ENCODE measurements at regions not wholly inside any gene's neighbourhood (a gene's known extent, or its start where the extent isn't known, plus 50 kb on each side); places are given as distances from the start of the nearest gene placed in this dataset.

DNA sequence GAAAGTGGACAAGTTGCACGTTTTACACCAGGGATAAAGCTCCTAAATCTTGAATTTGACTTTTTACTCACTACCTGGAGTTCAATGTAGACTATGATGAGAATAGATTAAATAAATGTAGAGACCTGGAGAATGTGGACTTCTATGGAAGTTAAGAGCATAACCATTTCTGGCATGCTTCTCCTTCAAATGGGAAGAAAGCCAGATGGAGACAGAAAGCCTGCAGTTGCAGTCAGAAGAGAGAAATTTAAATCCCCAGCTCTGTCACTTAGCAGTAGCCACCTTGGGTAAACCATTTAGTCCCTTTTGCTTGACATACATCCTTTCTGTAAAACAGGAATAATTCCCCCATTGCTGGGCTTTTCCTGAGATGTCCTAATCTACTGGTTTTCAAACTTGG lies 355.3 kb upstream of the AUTS2 start:
- Histone ChIP-seq H2AK5ac (ENCODE audit: low read depth, low read length) (no peak overlapping the region), H3K23ac (ENCODE audit: insufficient read length) (no peak overlapping the region), H3K4me1 (replicated peaks in 1 of 4; ENCODE audit: control insufficient read depth in 3 of 4, insufficient read depth in 4 of 4, low read length in 3 of 4) (no peaks in the 10 kb centered on the region), H3K27me3 (replicated peaks in 1 of 4; ENCODE audit: control insufficient read depth in 3 of 4, extremely low read depth in 1 of 4, insufficient read depth in 3 of 4, low read length in 3 of 4) (peaks cover 6 to 24% (median 18%) of the 10 kb centered on the region in 4 experiments), H3K4me2 (ENCODE audit: insufficient read depth in 1 of 2, low read depth in 2 of 2, low read length in 2 of 2) (no peak overlapping the region), H3K4ac (replicated peaks; ENCODE audit: insufficient read length, low read depth, low read length) (no peak overlapping the region), H3K79me2 (ENCODE audit: control insufficient read depth in 1 of 2, insufficient read depth in 2 of 2, low read length in 2 of 2) (no peaks in the 10 kb centered on the region), H2BK5ac (ENCODE audit: low read depth, low read length) (no peak overlapping the region), H4K5ac (ENCODE audit: insufficient read length, low read depth, low read length) (no peak overlapping the region), H3K9ac (replicated peaks in 1 of 4; ENCODE audit: extremely low read depth in 1 of 4, low read depth in 3 of 4, low read length in 3 of 4) (no peak overlapping the region), H2BK20ac (ENCODE audit: low read length) (no peak overlapping the region), H3K79me1 (ENCODE audit: low read depth, low read length) (no peaks in the 10 kb centered on the region), H3K9me3 (ENCODE audit: insufficient read depth in 2 of 2, low read depth in 1 of 2, low read length in 1 of 2) (no peaks in the 10 kb centered on the region), H3K18ac (ENCODE audit: extremely low read depth, low read length) (no peak overlapping the region), H3K23me2 (ENCODE audit: low read depth, low read length) (0 out of 2 replicates have a peak, but pooled peaks cover 2% of the 10 kb centered on the region), H3K4me3 (ENCODE audit: extremely low read depth in 1 of 4, insufficient read depth in 2 of 4, low read depth in 3 of 4, low read length in 4 of 4) (no peak overlapping the region), H4K20me1 (replicated peaks in 1 of 2; ENCODE audit: control insufficient read depth in 1 of 2, insufficient read depth in 2 of 2, low read length in 2 of 2) (no peaks in the 10 kb centered on the region), H3K14ac (ENCODE audit: insufficient read length) (no peak overlapping the region), H4K8ac (ENCODE audit: extremely low read depth, insufficient read depth, low read length) (no peak overlapping the region), H2BK120ac (replicated peaks; ENCODE audit: low read depth, low read length) (no peak overlapping the region), H3K36me3 (ENCODE audit: control insufficient read depth in 2 of 4, insufficient read depth in 4 of 4, low read length in 3 of 4) (no peaks in the 10 kb centered on the region), H2BK12ac (ENCODE audit: low read depth, low read length) (no peak overlapping the region), H2AFZ (ENCODE audit: low read length) (no peak overlapping the region), H3K27ac (ENCODE audit: low read depth, low read length) (no peak overlapping the region), H4K91ac (replicated peaks; ENCODE audit: insufficient read length, low read length) (no peak overlapping the region), H3K56ac (replicated peaks; ENCODE audit: insufficient read length, low read depth, low read length) (no peak overlapping the region), H2BK15ac (ENCODE audit: low read length) (no peak overlapping the region)
- ChIA-PET POLR2A (ENCODE audit: partially characterized antibody) (no interaction called here), CTCF (ENCODE audit: partially characterized antibody) (no interaction called here)
- 84% methylated on average over 1 of the region's 1 CpG; no CpG with 5 or more reads in 1 of the 2 experiments for WGBS, 2 experiments (ENCODE audit: extremely low coverage in 1 of 2, insufficient coverage in 1 of 2, insufficient read length in 1 of 2, insufficient replicate concordance in 2 of 2, low coverage in 1 of 2, low lambda C conversion rate in 2 of 2, missing lambda C conversion rate in 1 of 2)
- FAIRE-seq (no peak), DNase-seq (ENCODE audit: low read depth in 1 of 2, low spot score in 2 of 2) (no peak)
- TF ChIP-seq EP300 (IDR thresholded peaks at IDR 0.05; ENCODE audit: borderline replicate concordance in 1 of 2, low read depth in 2 of 2, low read length in 2 of 2) (no peak), CBX8 (IDR thresholded peaks at IDR 0.05; ENCODE audit: borderline replicate concordance, low read depth, low read length) (no peak), ATF2 (IDR thresholded peaks at IDR 0.05; ENCODE audit: low read length) (no peak), HDAC6 (IDR thresholded peaks at IDR 0.05; ENCODE audit: low read depth, low read length) (no peak), RBBP5 (IDR thresholded peaks at IDR 0.05; ENCODE audit: borderline replicate concordance, low read depth, low read length) (no peak), ASH2L (IDR thresholded peaks at IDR 0.05; ENCODE audit: low read length) (no peak), BRCA1 (IDR thresholded peaks at IDR 0.05; ENCODE audit: low read depth, low read length) (no peak), SIX5 (IDR thresholded peaks at IDR 0.05; ENCODE audit: low read depth, low read length) (no peak)
- TF ChIP-seq, protein P1, sequence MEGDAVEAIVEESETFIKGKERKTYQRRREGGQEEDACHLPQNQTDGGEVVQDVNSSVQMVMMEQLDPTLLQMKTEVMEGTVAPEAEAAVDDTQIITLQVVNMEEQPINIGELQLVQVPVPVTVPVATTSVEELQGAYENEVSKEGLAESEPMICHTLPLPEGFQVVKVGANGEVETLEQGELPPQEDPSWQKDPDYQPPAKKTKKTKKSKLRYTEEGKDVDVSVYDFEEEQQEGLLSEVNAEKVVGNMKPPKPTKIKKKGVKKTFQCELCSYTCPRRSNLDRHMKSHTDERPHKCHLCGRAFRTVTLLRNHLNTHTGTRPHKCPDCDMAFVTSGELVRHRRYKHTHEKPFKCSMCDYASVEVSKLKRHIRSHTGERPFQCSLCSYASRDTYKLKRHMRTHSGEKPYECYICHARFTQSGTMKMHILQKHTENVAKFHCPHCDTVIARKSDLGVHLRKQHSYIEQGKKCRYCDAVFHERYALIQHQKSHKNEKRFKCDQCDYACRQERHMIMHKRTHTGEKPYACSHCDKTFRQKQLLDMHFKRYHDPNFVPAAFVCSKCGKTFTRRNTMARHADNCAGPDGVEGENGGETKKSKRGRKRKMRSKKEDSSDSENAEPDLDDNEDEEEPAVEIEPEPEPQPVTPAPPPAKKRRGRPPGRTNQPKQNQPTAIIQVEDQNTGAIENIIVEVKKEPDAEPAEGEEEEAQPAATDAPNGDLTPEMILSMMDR (IDR thresholded peaks at IDR 0.05; ENCODE audit: control extremely low read depth in 1 of 3, insufficient read depth in 1 of 3, low read depth in 1 of 3, low read length in 3 of 3) = no peak

All from H1 (cell line).